Mucosa of descending colon (tissue), 3 donors: ENCODE measurements at regions not wholly inside any gene's neighbourhood (a gene's known extent, or its start where the extent isn't known, plus 50 kb on each side); places are given as distances from the start of the nearest gene placed in this dataset.

Source experiments
- ATAC-seq: fragments of 200-7000 bp; cut with Tn5 transposase; one replicate; pipeline ENCODE4 v1.9.1; 2020; ENCODE audit warnings: mild to moderate bottlenecking, moderate library complexity
- DNase-seq, 3 donors: peaks; one replicate each; pipeline ENCODE4 v3.0.0-alpha.2; 2020
- H3K36me3 ChIP-seq: fragments of 200-600 bp; one replicate; pipeline ENCODE4 v1.8.0; 2021; ENCODE audit warnings: low read depth, mild to moderate bottlenecking
- H3K4me1 ChIP-seq: fragments of 200-600 bp; one replicate; pipeline ENCODE4 v1.8.0; 2021; ENCODE audit warnings: low read depth, mild to moderate bottlenecking
- H3K4me3 ChIP-seq: fragments of 200-600 bp; one replicate; pipeline ENCODE4 v1.8.0; 2021; ENCODE audit warnings: mild to moderate bottlenecking
- H3K9me3 ChIP-seq: fragments of 200-600 bp; one replicate; pipeline ENCODE4 v1.8.0; 2021; ENCODE audit warnings: mild to moderate bottlenecking
- CTCF ChIP-seq: fragments of 200-600 bp; IDR thresholded peaks from one replicate; pipeline ENCODE4 v1.8.0; 2022; ENCODE audit warnings: antibody characterized with exemption, mild to moderate bottlenecking
- intact Hi-C, 2 donors: fragments of 100-400 bp; cut with DNase I in 1 of 2; cut with micrococcal nuclease in 1 of 2; formaldehyde crosslinking; loops; one replicate each; pipeline versions ENCODE4 v1.11.0 to v1.11.1; 2022; cut with DNase I, micrococcal nuclease
- donor health status: DM: no; HTN: no; CAD: no; lungs with moderate emphysema.
- donor health status: DM: no; HTN: no; CAD: no.
- donor health status: DM: no; HTN: yes; CAD: no.

GRCh38 chr2:16302431-16303272, 362.3 kb downstream of the MYCN start:
- Histone ChIP-seq H3K4me3 (no peak overlapping the region), H3K36me3 (no peaks in the 10 kb centered on the region), H3K4me1 (no peaks in the 10 kb centered on the region), H3K9me3 (no peaks in the 10 kb centered on the region)
- ATAC-seq (no peak), DNase-seq (no peak)
- TF ChIP-seq CTCF = no peak
- intact Hi-C loops = no loop called here

- ATAC-seq (no peak), DNase-seq (no peak)
- intact Hi-C loops = no loop called here
- Histone ChIP-seq H3K4me3 (no peak overlapping the region), H3K36me3 (no peaks in the 10 kb centered on the region), H3K4me1 (no peaks in the 10 kb centered on the region), H3K9me3 (no peaks in the 10 kb centered on the region)
- no peak for TF ChIP-seq CTCF
Measured at GRCh38 chr2:16301961-16302360, 361.6 kb downstream of the MYCN start.

DNA sequence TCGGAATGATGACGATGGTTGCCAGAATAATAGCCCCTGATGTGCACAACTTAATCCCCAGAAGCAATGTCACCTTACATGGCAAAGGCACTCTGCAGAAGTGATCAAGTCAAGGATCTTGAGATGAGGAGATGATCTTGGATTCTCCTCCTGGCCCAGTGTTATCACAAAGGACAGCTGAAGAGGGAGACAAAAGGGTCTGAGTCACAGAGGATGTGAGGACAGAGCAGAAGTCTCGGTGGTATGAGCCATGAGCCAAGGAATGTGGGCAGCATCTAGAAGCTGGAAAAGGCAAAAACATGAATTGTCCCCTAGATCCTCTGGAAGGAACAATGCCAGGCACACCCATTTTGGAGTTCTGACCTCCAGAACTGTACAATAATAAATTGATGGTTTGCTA, 358.5 kb downstream of the MYCN start:
- no peak for ATAC-seq
- no peaks in the 10 kb centered on the region for H3K9me3 ChIP-seq
- no peaks in the 10 kb centered on the region for H3K36me3 ChIP-seq
- no peak overlapping the region for H3K4me3 ChIP-seq
- no peak for DNase-seq
- no peak for TF ChIP-seq CTCF
- H3K4me1 ChIP-seq = no peaks in the 10 kb centered on the region
- intact Hi-C loops = no loop called here

- no peaks in the 10 kb centered on the region for H3K4me1 ChIP-seq
- intact Hi-C loops = no loop called here
- DNase-seq (no peak), ATAC-seq (no peak)
- H3K36me3 ChIP-seq = no peaks in the 10 kb centered on the region
- H3K4me3 ChIP-seq = no peak overlapping the region
- no peaks in the 10 kb centered on the region for H3K9me3 ChIP-seq
- TF ChIP-seq CTCF = no peak
Measured at GRCh38 chr2:16296331-16297250, 356.2 kb downstream of the MYCN start.

DNA sequence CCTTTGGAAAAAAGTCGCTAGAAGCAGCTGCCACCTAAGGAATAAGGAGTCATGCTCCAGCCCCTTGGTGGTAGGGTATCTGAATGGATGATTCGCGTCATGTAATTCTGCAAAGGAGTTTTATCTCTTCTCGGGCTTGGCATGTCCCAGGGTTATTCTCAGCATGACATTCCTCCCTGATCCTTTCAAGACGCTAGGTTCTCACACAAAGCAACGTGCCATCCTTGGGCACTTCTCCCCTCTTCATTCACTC, 355.6 kb downstream of the MYCN start:
- TF ChIP-seq CTCF = no peak

More for the DNA sequence above, 355.6 kb downstream of the MYCN start:
- H3K4me1 ChIP-seq = no peaks in the 10 kb centered on the region
- DNase-seq (no peak), ATAC-seq (no peak)
- no peaks in the 10 kb centered on the region for H3K9me3 ChIP-seq
- no peaks in the 10 kb centered on the region for H3K36me3 ChIP-seq
- no peak overlapping the region for H3K4me3 ChIP-seq
- intact Hi-C loops = no loop called here
